ENCODE measurements at regions not wholly inside any gene's neighbourhood (a gene's known extent, or its start where the extent isn't known, plus 50 kb on each side); places are given as distances from the start of the nearest gene placed in this dataset.

- Histone ChIP-seq H3K9me3 (ENCODE audit: severe bottlenecking) (no peaks in the 10 kb centered on the region), H3K27ac (ENCODE audit: poor library complexity, severe bottlenecking) (no peak overlapping the region), H3K27me3 (ENCODE audit: insufficient read depth, poor library complexity, severe bottlenecking) (no peaks in the 10 kb centered on the region), H3K36me3 (ENCODE audit: low read depth) (no peaks in the 10 kb centered on the region), H3K4me1 (ENCODE audit: insufficient read depth, poor library complexity, severe bottlenecking) (no peaks in the 10 kb centered on the region), H3K4me3 (ENCODE audit: severe bottlenecking) (no peak overlapping the region)
- TF ChIP-seq CTCF (IDR thresholded peaks at IDR 0.05; ENCODE audit: poor library complexity, severe bottlenecking): no peak
- DNase-seq (ENCODE audit: low spot score) (no peak), ATAC-seq (ENCODE audit: low read depth) (no peak)
Observed at GRCh38 chr2:208570066-208570465, 163.5 kb downstream of the PTH2R start.

GRCh38 chr2:208570851-208571763, 164.5 kb downstream of the PTH2R start:
- peak; percentile 17 for TF ChIP-seq CTCF (IDR thresholded peaks at IDR 0.05; ENCODE audit: poor library complexity, severe bottlenecking)
- no peak overlapping the region for H3K27ac ChIP-seq (ENCODE audit: poor library complexity, severe bottlenecking)
- no peaks in the 10 kb centered on the region for H3K4me1 ChIP-seq (ENCODE audit: insufficient read depth, poor library complexity, severe bottlenecking)
- 0 out of 3 replicates have a peak, but pooled peaks have one; percentile 38 for ATAC-seq (ENCODE audit: low read depth)
- H3K4me3 ChIP-seq (ENCODE audit: severe bottlenecking): no peak overlapping the region
- no peaks in the 10 kb centered on the region for H3K27me3 ChIP-seq (ENCODE audit: insufficient read depth, poor library complexity, severe bottlenecking)
- H3K36me3 ChIP-seq (ENCODE audit: low read depth): no peaks in the 10 kb centered on the region
- H3K9me3 ChIP-seq (ENCODE audit: severe bottlenecking): no peaks in the 10 kb centered on the region
- no peak for DNase-seq (ENCODE audit: low spot score)

- no peak overlapping the region for H3K27ac ChIP-seq (ENCODE audit: poor library complexity, severe bottlenecking)
- no peak for TF ChIP-seq CTCF (IDR thresholded peaks at IDR 0.05; ENCODE audit: poor library complexity, severe bottlenecking)
- ATAC-seq (ENCODE audit: low read depth): no peak
- H3K4me1 ChIP-seq (ENCODE audit: insufficient read depth, poor library complexity, severe bottlenecking): no peaks in the 10 kb centered on the region
- no peaks in the 10 kb centered on the region for H3K9me3 ChIP-seq (ENCODE audit: severe bottlenecking)
- no peak overlapping the region for H3K4me3 ChIP-seq (ENCODE audit: severe bottlenecking)
- H3K36me3 ChIP-seq (ENCODE audit: low read depth): no peaks in the 10 kb centered on the region
- H3K27me3 ChIP-seq (ENCODE audit: insufficient read depth, poor library complexity, severe bottlenecking): no peaks in the 10 kb centered on the region
- DNase-seq (ENCODE audit: low spot score): no peak
Observed at GRCh38 chr2:208571764-208572131, 165.2 kb downstream of the PTH2R start.

- H3K4me3 ChIP-seq (ENCODE audit: severe bottlenecking): no peak overlapping the region
- H3K27ac ChIP-seq (ENCODE audit: poor library complexity, severe bottlenecking): no peak overlapping the region
- no peak for DNase-seq (ENCODE audit: low spot score)
- no peaks in the 10 kb centered on the region for H3K4me1 ChIP-seq (ENCODE audit: insufficient read depth, poor library complexity, severe bottlenecking)
- no peaks in the 10 kb centered on the region for H3K27me3 ChIP-seq (ENCODE audit: insufficient read depth, poor library complexity, severe bottlenecking)
- ATAC-seq (ENCODE audit: low read depth): no peak
- no peak for TF ChIP-seq CTCF (IDR thresholded peaks at IDR 0.05; ENCODE audit: poor library complexity, severe bottlenecking)
- no peaks in the 10 kb centered on the region for H3K9me3 ChIP-seq (ENCODE audit: severe bottlenecking)
- H3K36me3 ChIP-seq (ENCODE audit: low read depth): no peaks in the 10 kb centered on the region
Observed at GRCh38 chr2:208573569-208573968, 167.0 kb downstream of the PTH2R start.

GRCh38 chr2:208579678-208580077, 173.1 kb downstream of the PTH2R start:
- ATAC-seq (ENCODE audit: low read depth) (no peak), DNase-seq (ENCODE audit: low spot score) (no peak)
- Histone ChIP-seq H3K4me3 (ENCODE audit: severe bottlenecking) (no peak overlapping the region), H3K27ac (ENCODE audit: poor library complexity, severe bottlenecking) (no peak overlapping the region), H3K9me3 (ENCODE audit: severe bottlenecking) (no peaks in the 10 kb centered on the region), H3K27me3 (ENCODE audit: insufficient read depth, poor library complexity, severe bottlenecking) (no peaks in the 10 kb centered on the region), H3K36me3 (ENCODE audit: low read depth) (no peaks in the 10 kb centered on the region), H3K4me1 (ENCODE audit: insufficient read depth, poor library complexity, severe bottlenecking) (no peaks in the 10 kb centered on the region)
- no peak for TF ChIP-seq CTCF (IDR thresholded peaks at IDR 0.05; ENCODE audit: poor library complexity, severe bottlenecking)

Measured in RWPE2 (cell line).